Activated CD8-positive, alpha-beta memory T cell treated with anti-CD3 and anti-CD28 coated beads, Interleukin-2, amount 50 U/mL, for 4 hours (primary cell): ENCODE measurements at regions not wholly inside any gene's neighbourhood (a gene's known extent, or its start where the extent isn't known, plus 50 kb on each side); places are given as distances from the start of the nearest gene placed in this dataset.

Experiments
- DNase-seq: peaks from one replicate; pipeline ENCODE4 v3.0.0-alpha.2; 2020

DNA sequence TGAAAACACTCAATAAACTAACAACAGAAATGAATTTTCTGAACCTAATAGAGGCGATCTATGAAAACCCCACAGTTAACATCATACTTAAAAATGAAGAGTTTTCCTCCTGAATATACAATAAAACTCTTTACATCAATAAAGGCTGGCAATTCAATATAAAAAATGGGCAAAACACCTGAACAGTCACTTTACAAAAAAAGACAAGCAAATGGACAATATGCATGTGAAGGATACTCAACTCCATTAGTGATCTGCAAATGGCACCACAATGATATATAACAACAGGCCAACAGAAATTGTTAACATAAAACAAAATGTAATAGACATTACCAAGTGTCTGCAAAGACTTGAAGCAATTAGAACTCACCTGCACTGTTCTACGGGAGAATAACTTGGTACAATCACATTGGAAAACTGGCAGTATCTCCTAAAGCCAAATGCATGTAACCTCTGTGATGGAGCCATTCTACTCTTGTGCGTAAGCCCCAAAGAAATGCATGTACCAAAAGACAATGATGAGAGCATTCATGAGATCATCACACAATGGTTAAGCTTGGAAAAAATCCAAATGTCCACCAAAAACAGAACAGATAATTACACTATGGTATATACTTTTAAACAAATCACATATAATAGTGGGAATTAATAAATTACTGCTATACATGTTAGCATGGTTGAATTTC lies 433.4 kb upstream of the MAF start:
- DNase-seq: no peak

- DNase-seq: no peak
These were observed 429.4 kb upstream of the MAF start for GRCh38 chr16:80029761-80030481.

- no peak for DNase-seq
These were observed 428.8 kb upstream of the MAF start for GRCh38 chr16:80029381-80029630.

DNA sequence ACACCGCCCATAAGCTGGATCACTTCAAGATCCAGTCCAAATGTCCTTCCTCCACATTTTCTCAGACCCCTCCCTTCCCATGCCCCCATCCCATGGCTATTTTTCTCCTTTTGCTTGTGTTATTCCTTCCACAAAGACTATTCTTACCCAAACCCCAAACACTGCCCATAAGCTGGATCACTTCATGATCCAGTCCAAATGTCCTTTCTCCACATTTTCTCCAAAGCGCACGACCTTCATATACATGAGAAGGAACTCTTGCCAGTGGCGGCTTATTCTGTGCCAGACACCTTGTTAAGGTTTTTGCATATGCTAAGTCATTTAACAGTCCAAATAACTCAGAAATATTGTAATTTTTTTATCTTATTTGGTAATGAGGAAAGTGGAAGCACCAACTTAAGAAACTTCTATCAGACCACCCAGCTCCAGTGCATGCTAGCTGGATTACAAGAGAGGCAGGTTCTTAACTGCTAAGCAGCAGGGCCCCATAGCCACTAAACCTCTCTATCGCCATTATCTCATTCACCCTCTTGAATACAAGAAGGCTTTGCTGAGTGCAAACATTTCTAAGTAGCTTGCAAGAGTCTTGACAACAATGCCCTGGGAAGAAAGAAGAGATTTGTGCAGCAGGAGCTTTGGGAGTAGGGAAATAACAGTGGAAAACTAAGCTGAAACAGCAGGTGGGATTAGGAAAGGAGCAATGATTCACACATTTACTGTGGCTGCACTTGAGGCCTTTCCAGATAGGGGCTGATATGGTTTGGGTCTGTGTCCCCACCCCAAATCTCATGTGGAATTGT lies 428.2 kb upstream of the MAF start:
- DNase-seq: no peak

DNA sequence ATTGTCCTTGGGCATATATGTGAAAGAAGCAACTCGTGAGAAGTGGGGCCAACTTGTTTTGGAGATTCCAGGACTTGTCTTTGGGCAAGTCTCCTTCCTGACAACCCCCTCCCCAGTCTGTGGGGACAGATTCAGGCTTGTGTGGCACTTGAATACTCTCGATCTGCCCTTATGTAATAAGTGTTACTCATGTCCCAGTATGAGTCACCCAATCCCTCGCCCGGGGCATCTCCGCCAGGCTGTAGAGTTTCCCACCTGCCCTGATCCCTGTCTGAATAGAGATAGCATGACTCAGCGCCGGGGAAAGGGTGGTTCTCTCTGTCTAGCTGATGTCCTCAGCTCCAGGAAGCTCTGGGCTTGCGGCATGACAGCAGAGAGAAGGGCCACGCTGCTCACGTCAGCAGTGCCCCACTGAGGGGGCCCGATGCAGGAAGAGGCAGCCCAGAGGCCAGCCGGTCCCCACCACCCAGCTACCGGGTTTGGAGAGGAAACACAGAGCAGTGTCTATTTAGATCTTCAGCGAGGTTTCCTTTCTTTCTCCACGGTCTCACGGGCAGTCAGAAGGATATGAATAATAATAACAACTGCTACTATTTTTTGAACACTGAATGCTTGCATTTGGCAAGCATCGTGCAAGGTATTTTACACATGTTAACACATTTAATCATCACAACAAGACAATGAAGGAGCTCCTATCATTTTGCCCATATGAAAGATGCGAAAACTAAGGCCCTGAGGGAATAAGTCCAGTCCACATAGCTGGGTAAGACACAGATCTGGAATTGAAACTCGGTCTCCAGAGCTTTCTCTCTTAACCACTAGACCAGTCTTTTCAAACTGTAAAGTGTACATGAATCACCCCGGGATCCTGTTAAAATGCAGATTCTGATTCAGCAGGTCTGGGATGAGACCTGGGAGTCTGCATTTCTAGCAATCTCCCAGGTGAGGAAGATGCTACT lies 426.7 kb upstream of the MAF start:
- DNase-seq: peak; percentile 26

GRCh38 chr16:80025236-80025635 lies 424.7 kb upstream of the MAF start:
- no peak for DNase-seq

GRCh38 chr16:80024443-80024842 lies 423.9 kb upstream of the MAF start:
- DNase-seq: no peak

DNA sequence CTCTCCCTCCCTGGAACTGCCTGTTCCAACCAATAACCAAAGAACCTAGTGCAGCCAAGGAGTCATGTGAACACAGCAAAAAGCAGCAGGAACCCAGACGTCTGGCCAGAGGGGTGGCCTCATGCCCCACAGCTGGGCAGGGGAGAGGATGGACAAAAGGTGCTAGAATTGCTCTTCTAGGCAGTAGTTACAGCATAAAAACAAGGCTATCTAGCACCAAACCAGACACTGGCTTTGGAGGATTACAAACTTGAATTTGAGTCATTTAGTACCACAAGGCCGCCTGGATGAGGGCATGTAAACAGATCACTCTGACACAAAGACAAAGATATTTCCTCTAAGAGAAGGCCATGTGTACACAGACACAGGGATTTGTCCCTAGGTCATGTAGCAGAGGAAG lies 423.3 kb upstream of the MAF start:
- no peak for DNase-seq

DNA sequence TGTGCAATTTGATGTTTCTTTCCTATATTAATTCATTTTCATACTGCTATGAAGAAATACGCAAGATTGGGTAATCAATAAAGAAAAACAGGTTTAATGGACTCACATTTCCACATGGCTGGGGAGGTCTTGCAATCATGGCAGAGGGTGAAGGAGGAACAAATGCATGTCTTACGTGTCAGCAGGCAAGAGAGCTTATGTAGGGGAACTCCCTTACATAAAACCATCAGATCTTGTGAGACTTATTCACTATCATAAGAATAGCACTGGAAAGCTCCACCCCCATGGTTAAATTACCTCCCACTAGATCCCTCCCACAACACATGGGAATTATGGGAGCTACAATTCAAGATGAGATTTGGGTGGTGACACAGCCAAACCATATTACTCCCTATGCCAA lies 418.9 kb upstream of the MAF start:
- no peak for DNase-seq

GRCh38 chr16:80018466-80018865 lies 417.9 kb upstream of the MAF start:
- DNase-seq: no peak

- DNase-seq: no peak
These were observed 416.3 kb upstream of the MAF start for GRCh38 chr16:80016731-80017326.

GRCh38 chr16:80015566-80015965 lies 415.0 kb upstream of the MAF start:
- no peak for DNase-seq

DNA sequence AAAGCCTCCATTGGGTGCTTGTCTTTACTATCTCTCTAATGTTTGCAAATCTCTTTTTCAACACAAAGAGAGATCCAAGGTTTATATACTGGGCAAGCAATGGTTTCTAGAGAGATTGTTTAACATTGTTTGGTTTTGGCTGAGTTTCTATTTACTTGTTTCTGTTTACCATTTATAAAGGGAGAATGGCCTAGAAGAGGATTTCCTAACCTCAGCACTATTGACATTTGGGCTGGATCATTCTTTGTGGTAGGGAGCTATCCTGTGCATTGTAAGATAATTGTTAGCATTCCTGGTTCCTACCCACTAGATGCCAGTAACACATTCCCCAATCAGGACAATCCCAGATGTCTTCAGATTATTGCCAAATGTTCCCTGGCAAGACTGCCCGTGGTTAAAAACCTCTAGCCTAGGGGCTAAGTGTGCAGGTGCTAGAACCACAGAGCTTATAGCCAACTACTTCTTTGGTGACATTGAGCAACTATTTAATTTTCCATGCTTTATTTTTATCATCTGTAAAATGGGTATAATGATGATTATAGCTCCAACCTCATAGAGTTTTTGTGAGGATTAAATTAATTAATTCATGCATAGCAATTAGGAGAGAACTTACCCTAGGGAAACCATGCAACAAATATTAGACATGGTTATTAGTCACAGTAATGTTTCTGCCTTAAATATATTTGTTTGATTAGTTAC lies 413.9 kb upstream of the MAF start:
- no peak for DNase-seq

GRCh38 chr16:80012586-80012985 lies 412.0 kb upstream of the MAF start:
- no peak for DNase-seq

GRCh38 chr16:80009971-80010659 lies 409.6 kb upstream of the MAF start:
- no peak for DNase-seq

DNA sequence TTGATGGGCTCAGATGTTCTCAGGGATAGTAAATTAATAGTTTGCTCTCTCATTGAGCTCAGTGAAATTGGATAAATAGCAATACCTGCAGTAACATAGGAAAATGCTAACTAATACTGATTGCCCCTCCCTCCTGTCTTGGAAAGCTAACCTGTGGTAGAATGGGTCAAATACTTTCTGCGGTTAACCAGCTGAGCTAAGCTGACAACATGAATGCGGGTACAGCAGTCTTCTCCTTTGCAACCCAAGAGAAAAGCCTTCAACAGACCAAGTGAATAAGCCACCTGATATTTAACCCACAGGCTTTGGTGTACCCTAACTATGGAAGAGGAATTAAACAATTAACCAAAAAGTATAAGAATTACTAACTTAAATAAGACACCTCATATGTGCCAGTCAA lies 408.3 kb upstream of the MAF start:
- no peak for DNase-seq

GRCh38 chr16:80007231-80007630 lies 406.7 kb upstream of the MAF start:
- DNase-seq: no peak

DNA sequence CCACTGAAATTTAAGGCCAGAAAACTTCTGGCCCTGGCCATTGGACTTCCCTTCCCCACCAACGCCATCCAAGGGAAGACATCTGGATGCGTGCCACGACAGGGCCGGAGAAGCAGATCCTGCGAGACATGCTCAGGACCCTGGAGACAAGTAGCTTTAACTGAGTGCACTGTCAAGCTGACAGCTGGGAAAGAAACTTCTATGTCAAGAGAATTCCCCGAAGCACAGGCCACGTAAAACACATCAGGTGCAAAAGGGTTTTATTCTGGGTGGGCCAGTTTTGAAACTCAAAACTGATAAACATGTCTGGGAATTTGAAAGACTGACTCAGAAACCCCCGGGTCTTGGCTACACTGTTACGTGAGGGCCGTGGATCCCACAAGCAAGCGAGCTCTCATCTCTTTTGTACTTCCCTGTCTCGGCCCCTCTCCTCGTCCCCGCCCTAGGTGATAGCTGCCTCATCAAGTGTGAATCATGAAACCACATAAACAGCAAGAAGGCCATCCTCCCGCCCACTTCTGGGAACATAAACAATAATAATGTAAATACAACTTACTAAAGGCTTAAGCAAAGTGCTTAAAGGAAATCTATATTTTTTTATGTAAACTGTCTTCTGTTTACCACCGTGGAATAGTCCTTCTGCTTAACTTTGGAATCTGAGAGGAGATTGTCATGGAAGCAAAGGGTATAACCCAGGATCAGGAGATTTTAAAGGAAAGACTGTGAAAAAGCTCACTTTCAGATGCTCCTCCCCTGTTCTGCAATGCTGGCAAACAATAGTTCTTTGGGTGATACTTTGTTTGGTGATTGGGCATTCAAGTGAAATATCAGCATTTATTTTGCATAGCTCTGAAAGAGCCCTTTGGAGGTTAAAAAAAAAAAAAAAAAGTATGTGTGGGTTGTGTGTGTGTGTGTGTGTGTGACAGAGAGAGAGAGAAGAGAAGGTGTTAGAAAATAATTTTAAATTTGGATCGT lies 406.0 kb upstream of the MAF start:
- DNase-seq: no peak

DNA sequence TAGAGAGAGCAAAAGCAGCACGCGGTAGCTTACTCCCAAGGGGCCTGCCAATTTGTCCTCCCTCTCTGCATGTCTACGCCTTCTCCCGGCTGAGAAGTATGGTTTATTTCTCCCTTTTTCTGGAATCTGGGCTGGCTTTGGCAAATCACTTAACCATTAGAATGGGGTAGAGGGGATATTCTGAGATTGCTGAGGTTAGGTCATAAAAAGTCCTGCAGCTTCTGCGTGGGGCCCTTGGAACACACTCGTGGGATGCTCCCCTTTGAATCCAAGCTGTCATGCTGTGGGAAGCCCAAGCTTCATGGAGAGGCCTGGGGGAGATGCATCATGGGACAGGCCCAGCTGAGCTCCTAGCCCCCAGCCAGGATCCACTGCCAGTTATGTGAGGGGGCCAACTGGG lies 403.6 kb upstream of the MAF start:
- no peak for DNase-seq

GRCh38 chr16:80002261-80002660 lies 401.7 kb upstream of the MAF start:
- no peak for DNase-seq
